ENCODE measurements at regions not wholly inside any gene's neighbourhood (a gene's known extent, or its start where the extent isn't known, plus 50 kb on each side); places are given as distances from the start of the nearest gene placed in this dataset.

DNA sequence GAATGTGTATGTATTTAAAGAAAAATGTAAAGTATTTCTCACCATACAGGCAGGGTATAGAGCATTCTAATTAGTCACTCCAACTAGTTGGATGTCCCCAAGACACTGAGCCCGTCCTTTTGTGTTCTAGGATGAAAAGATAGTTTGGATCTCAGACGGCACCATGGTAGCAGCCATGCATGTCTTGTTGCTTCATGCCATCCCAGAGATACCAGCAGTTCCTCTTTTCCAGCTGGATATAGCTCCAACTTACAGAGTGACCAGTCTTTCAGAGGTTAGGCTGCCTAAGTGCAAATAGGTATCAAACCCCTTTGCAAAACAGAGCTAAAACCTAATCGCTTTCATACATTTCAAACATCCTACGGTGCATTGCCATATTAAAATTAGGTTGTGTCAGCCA, 275.3 kb downstream of the MTX2 start:
- TF ChIP-seq CTCF (IDR thresholded peaks at IDR 0.05; ENCODE audit: low read depth, low read length, missing control alignments) = no peak
- DNase-seq = no peak
- Histone ChIP-seq H3K27me3 (replicated peaks) (no peaks in the 10 kb centered on the region), H3K4me3 (ENCODE audit: low read depth, low read length) (no peak overlapping the region), H3K27ac (no peak overlapping the region), H3K36me3 (replicated peaks) (no peaks in the 10 kb centered on the region)
- in situ Hi-C loops (cut with HindIII; ENCODE audit: low pct_ligation_motif_present, low sequenced_read_pairs) = no loop called here

DNA sequence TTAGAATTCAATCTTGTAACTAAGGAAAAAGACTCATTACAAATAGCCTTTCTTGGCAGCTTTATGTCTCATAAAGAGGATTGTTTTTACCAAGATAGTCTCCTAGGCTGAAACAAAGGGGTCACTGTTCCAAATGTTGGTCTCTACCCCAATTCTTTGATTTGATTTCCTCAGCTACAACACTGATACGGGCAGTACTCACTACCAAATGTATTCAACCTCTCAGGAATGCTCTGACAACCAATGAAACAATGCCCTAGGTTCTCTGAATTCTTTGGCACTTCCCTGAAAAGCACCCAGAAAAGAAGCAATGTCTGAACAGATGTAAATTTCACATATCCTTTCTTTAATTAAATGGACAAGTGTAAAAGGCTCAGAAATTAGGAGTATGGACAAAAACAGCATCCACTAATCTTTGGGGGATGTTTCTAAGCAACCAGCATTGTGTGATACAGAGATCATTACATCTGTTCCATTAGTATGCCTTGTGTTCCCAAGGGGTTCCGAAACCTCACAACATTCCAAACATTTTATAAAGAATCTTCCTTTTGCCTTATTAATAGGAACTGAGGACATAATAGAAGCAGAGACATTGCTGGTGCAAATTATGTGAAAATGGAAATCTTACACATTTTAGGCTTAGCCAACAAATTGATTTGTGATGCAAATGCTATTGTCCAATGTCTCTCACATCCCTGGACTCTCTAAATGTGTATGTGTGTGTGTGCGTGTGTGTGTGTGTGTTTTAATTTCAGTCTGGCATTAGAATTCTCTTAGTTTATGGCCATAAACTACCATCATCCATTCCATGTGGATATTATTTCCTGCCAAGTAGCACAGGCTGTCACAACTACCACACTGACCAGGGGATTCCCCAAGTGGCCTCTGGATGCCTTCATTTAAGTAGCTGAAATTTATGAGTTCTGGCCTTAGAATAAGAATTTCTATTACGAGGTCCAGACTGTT, 276.0 kb downstream of the MTX2 start:
- H3K27ac ChIP-seq = no peak overlapping the region
- H3K27me3 ChIP-seq (replicated peaks) = no peaks in the 10 kb centered on the region
- H3K36me3 ChIP-seq (replicated peaks) = no peaks in the 10 kb centered on the region
- DNase-seq = no peak
- no peak for TF ChIP-seq CTCF (IDR thresholded peaks at IDR 0.05; ENCODE audit: low read depth, low read length, missing control alignments)
- no peak overlapping the region for H3K4me3 ChIP-seq (ENCODE audit: low read depth, low read length)
- in situ Hi-C loops (cut with HindIII; ENCODE audit: low pct_ligation_motif_present, low sequenced_read_pairs) = no loop called here

- H3K27ac ChIP-seq = no peak overlapping the region
- no peak for TF ChIP-seq CTCF (IDR thresholded peaks at IDR 0.05; ENCODE audit: low read depth, low read length, missing control alignments)
Observed at GRCh38 chr2:176546550-176546949, 277.3 kb downstream of the MTX2 start.

GRCh38 chr2:176552501-176553135, 283.4 kb downstream of the MTX2 start:
- in situ Hi-C loops (cut with HindIII; ENCODE audit: low pct_ligation_motif_present, low sequenced_read_pairs) = no loop called here
- TF ChIP-seq CTCF (IDR thresholded peaks at IDR 0.05; ENCODE audit: low read depth, low read length, missing control alignments) = no peak
- no peak overlapping the region for H3K27ac ChIP-seq
- peak; percentile 17 for DNase-seq
- no peak overlapping the region for H3K4me3 ChIP-seq (ENCODE audit: low read depth, low read length)
- H3K27me3 ChIP-seq (replicated peaks) = peaks cover 9% of the 10 kb centered on the region
- H3K36me3 ChIP-seq (replicated peaks) = no peaks in the 10 kb centered on the region

More at GRCh38 chr2:176546550-176546949, 277.3 kb downstream of the MTX2 start:
- Histone ChIP-seq H3K27me3 (replicated peaks) (no peaks in the 10 kb centered on the region), H3K4me3 (ENCODE audit: low read depth, low read length) (no peak overlapping the region), H3K36me3 (replicated peaks) (no peaks in the 10 kb centered on the region)
- no peak for DNase-seq
- in situ Hi-C loops (cut with HindIII; ENCODE audit: low pct_ligation_motif_present, low sequenced_read_pairs) = no loop called here

DNA sequence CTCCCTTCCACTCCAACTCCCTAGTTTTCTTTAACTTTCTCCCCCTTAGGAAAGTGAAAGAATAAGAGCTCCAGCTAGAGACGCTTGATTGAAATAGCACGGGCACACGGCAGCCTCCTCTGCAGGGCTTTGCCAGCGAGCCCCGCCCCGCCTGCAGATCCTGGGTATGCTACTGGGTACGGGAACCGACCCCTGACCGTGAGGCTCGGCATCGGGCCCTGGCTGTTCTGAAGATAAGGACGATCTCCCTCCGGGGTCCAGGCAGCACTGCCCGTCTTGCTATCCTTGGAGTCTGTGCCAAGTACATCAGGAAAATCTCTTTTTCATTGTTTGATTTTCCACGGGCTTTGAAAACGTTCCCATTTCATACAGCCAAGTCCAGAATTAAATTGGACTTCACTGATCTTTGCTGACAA, 284.5 kb downstream of the MTX2 start:
- peak; percentile 14 for DNase-seq
- no peak overlapping the region for H3K27ac ChIP-seq
- no peaks in the 10 kb centered on the region for H3K36me3 ChIP-seq (replicated peaks)
- peaks cover 9% of the 10 kb centered on the region for H3K27me3 ChIP-seq (replicated peaks)
- TF ChIP-seq CTCF (IDR thresholded peaks at IDR 0.05; ENCODE audit: low read depth, low read length, missing control alignments) = peak; percentile 22
- peak overlapping the region; percentile 60 for H3K4me3 ChIP-seq (ENCODE audit: low read depth, low read length)
- in situ Hi-C loops (cut with HindIII; ENCODE audit: low pct_ligation_motif_present, low sequenced_read_pairs) = no loop called here
